Left colon (tissue), 2 donors: ENCODE measurements at regions not wholly inside any gene's neighbourhood (a gene's known extent, or its start where the extent isn't known, plus 50 kb on each side); places are given as distances from the start of the nearest gene placed in this dataset.

ENCODE experiments used
- ATAC-seq: fragments of 200-7000 bp; cut with Tn5 transposase; one replicate; pipeline ENCODE4 v1.9.1; 2020; ENCODE audit warnings: mild to moderate bottlenecking, moderate library complexity
- DNase-seq, 2 donors: peaks; one replicate each; pipeline ENCODE4 v3.0.0-alpha.2; 2020
- intact Hi-C, 2 donors: fragments of 100-400 bp; cut with DNase I in 1 of 2; cut with micrococcal nuclease in 1 of 2; formaldehyde crosslinking; loops; one replicate each; pipeline versions ENCODE4 v1.11.2 to v1.14.0; 2022; cut with DNase I, micrococcal nuclease
- donor health status: DM: no; HTN: no; CAD: no.
- donor health status: DM: yes; HTN: yes; CAD: no.

GRCh38 chr22:48233586-48233985, 1471.1 kb downstream of the TBC1D22A start:
- DNase-seq (no peak), ATAC-seq (no peak)
- intact Hi-C loops = no loop called here

DNA sequence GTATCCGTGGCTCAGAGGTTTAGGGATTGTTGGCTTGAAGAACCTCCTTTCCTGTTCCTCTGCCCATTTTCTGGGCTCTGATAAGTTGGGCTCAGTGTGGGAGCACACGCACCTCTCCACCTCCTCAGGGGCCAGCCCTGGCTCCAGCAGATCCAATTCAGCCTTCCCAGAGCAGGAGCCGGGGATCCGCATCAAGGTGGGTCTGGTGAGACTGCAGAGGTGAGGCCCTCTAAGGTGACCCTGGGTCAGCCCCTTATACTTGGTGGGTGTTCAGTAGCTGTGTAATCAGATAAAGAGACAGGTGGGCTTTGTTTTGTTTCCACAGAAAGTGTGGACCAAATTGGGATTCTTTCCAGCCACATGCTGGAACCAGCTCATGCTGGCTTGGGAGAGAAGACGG, 1466.0 kb downstream of the TBC1D22A start:
- ATAC-seq = no peak
- DNase-seq = no peak
- intact Hi-C loops = no loop called here

DNA sequence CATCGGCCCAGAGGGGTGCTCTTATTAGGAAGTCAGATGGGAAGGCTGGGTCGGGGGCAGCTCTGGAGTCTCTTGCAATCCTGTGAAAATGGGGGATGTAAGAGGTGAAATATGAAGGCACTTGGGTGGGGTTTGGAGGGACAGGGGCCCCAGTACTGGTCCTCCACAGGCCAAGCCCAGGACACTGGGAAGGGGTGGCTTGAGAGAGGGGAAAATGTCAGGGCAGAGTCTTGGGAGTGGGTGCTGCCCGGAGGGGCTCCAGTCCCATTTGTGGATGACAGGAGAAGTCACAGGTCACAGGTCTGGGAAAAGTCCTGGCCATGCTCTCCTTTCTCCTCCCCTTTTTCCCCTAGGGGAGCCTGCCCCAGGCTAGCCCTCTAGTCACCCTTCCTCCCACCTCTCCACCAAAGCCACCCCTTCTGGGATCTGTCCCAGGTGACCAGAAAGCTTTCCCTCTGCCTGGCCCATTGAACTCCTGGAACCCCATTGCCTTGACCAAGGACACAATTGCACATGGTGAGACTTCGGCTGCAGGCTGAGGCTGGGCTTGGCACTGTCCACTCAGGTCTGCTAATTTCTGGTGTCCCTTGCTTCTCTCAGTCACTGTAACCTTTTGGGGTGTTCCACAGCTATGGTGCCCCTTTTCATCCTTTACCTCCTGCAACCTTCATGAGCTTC, 1465.0 kb downstream of the TBC1D22A start:
- intact Hi-C loops = no loop called here
- no peak for ATAC-seq
- no peak for DNase-seq

DNA sequence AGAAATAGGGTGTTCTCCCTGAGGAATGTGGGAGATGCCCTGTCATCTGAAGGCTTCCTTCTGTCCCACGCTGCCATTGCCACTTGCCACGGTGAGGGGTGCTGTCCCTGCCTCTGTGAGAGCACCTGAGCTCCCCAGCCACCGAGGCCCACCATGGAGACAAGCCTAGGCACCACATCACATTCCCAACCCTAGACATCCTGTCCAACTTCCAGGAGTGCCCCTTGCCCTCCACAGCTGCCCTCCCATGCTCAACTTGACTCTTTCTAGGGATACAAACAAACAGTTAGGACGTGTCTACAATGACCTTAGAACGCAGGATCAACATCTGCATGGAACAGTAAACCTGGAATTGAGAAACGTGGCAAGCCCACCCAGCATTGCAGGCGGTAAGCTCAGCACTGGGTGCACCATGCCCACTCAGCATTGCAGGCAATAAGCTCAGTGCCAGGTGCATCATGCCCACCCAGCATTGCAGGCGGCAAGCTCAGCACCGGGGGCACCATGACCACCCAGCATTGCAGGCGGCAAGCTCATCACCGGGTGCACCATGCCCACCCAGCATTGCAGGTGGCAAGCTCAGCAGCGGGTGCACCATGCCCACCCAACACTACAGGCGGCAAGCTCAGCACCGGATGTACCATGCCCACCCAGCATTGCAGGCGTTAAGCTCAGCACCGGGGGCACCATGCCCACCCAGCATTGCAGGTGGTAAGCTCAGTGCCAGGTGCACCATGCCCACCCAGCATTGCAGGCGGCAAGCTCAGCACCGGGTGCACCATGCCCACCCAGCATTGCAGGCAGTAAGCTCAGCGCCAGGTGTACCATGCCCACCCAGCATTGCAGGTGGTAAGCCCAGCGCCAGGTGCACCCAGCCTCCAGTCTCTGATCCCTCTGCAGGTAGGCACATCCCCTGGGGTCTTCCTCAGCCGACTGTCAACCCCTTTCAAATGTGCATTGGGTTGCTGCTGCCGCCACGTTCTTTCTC, 1463.9 kb downstream of the TBC1D22A start:
- no peak for ATAC-seq
- intact Hi-C loops = no loop called here
- DNase-seq = no peak

DNA sequence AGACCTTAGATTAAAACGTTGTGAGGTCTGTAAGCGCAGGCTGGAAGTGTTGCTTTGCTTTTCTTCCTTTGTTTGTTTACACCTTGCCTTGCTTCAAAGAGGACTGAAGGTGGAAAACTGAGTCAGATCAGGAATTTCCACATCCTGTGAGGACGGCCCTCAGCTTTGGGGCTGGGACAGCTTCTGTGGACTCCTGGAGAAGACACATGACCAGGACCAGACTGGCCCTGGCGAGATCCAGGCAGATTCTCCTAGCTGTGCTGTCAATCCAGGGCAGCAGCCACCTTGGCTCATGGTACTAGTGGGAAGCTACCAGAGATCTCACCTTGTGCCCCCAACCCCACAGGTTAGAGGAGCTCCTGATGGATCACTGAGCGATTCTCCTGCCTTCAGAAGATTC, 1461.9 kb downstream of the TBC1D22A start:
- no peak for DNase-seq
- intact Hi-C loops = no loop called here
- ATAC-seq = no peak

DNA sequence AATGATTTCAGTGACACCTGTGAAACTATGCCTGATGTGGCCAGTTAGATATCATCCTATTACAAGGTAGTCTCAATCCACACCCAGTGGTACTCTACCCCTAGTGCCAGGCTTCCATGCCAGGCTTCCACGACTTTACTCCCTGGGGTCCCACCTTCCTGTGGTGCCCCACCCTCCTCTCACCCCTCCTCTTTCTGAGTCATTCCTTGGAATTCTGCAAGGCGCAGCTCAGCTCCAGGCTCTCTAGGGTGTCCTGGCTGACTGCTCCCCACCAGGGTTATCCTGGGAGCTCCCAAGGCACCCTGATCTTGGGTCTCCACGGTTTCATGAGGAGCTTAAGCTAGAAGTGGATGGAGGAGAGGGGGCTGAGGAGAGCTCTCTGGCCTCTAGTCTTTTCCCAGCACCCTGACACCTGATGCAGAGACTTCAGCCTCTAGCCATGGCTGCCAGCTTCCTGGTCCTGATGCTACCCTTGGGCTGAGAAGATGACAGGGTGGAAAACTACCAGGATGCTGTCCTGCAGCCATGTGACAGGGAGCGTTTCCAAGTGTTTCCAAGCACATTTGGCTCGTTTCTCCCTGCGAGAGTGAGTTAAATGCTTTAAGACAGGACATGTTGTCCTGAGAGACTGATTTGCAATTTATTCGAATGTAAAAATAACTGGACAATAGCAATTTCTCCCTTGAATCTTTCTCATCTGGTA, 1461.2 kb downstream of the TBC1D22A start:
- intact Hi-C loops = no loop called here
- DNase-seq (no peak), ATAC-seq (no peak)

DNA sequence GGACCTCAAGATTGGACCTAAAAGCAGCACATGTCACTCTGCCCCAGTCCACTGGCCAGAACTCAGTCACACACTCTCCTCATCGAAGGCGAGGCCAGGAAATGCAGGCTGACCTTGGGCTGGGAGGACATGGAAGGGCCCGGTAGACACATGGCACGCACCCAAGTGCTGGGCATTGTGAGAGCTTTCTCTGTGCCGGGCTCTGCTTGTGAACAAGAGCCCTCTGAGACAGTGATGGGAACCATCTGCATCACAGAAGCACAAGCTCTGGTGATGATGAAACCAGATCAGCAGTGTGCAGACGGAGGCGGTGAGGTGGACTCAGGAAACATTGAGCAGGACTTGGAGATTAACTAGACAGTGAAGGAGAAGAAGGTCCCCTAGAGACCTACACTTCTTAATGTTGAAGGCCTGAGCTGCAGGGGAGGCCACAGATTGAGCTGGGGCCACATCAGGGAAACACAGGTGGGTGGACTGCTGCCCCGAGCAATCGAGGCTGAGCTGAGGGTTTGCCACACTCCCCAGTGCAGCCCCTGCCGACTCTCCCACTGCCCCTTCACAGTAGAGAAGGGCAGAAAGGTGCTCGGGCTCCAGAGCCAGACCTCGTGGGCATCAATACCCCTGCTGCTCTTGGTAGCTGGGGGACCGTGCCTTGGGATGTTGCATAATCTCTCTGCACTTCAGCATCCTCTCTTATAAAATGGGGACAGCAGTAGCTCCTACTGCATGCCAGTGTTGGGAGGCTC, 1460.5 kb downstream of the TBC1D22A start:
- intact Hi-C loops = no loop called here
- ATAC-seq (no peak), DNase-seq (no peak)

- DNase-seq (no peak), ATAC-seq (no peak)
- intact Hi-C loops = no loop called here
Measured at GRCh38 chr22:48218889-48219420, 1456.5 kb downstream of the TBC1D22A start.

DNA sequence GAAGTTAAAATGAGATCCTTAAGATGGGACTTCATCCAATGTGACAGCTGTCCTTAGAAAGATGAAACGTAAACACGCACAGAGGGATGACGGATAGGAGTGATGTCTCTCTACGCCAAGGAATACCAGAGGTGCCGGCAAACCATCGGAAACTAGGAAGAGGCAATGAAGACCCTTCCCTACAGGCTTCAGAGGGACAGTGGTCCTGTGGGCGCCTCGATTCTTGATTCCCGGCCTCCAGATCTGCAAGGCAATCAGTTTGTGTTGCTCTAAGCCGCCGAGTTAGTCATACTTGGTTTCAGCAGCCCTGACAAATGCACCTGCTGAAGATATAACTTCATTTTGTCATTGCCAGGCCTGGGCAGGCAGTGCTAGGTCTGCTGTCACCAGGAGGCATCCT, 1455.1 kb downstream of the TBC1D22A start:
- intact Hi-C loops = no loop called here
- ATAC-seq (no peak), DNase-seq (no peak)

DNA sequence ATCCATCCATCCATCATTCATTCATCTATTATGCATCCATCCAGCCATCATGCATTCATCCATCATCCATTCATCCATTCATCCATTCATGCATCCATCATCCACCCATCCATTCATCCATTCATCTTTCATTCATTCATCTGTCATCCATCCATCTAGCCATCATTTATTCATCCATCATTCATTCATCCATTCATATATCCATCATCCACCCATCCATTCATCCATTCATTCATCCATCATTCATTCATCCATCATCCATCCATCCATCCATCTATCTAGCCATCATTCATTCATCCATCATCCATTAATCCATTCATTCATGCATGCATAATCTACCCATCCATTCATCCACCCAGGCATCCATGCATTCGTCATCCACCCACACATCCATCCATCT, 1450.3 kb downstream of the TBC1D22A start:
- intact Hi-C loops = no loop called here
- ATAC-seq (no peak), DNase-seq (no peak)

DNA sequence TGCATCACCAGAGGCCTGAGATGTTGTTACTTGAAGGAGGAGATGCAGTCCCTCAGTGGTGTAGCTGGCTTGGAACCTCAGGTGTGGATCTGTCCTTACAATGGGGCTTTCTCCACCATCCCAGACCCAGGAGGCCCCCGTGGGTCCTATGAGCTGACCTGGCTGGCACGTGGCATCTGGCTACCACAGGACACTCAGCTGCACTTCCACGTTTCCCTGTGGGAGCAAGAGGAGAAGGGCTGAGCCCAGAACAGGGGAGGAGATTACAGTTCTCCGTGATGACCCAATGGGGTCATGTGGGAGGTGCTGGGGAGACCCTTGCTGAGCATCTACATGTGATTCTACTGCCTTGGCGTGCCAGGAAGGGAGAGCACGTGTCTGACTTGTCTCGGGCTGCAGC, 1448.4 kb downstream of the TBC1D22A start:
- DNase-seq (no peak), ATAC-seq (no peak)
- intact Hi-C loops = no loop called here

- no peak for ATAC-seq
- intact Hi-C loops = no loop called here
- DNase-seq = no peak
Measured at GRCh38 chr22:48210198-48210580, 1447.7 kb downstream of the TBC1D22A start.

- DNase-seq (no peak), ATAC-seq (no peak)
- intact Hi-C loops = no loop called here
Measured at GRCh38 chr22:48209473-48210197, 1447.2 kb downstream of the TBC1D22A start.

- DNase-seq (no peak), ATAC-seq (no peak)
- intact Hi-C loops = no loop called here
Measured at GRCh38 chr22:48208894-48209293, 1446.4 kb downstream of the TBC1D22A start.

- intact Hi-C loops = no loop called here
- no peak for DNase-seq
- ATAC-seq = no peak
Measured at GRCh38 chr22:48207919-48208535, 1445.6 kb downstream of the TBC1D22A start.

- intact Hi-C loops = no loop called here
- no peak for ATAC-seq
- DNase-seq = no peak
Measured at GRCh38 chr22:48205790-48206189, 1443.3 kb downstream of the TBC1D22A start.

DNA sequence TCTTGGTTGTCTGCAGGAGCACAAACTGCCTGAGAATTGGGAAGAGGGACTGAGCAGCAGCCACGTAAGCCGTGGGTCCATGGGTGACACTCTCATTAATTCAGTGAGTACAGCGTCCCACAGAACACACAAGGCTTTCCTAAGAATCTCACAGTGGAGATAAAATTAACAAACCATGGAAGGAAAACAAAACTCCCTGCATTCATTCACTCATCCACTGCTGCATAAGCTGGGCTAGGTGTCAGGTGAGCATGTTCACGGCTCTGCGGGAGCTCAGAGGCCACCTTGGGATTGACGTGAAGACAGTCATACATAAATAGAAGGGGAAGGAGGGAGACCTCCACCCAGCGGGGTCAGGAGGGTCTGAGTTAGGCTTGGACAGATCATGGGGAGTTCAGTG, 1442.7 kb downstream of the TBC1D22A start:
- ATAC-seq (no peak), DNase-seq (no peak)
- intact Hi-C loops = no loop called here

DNA sequence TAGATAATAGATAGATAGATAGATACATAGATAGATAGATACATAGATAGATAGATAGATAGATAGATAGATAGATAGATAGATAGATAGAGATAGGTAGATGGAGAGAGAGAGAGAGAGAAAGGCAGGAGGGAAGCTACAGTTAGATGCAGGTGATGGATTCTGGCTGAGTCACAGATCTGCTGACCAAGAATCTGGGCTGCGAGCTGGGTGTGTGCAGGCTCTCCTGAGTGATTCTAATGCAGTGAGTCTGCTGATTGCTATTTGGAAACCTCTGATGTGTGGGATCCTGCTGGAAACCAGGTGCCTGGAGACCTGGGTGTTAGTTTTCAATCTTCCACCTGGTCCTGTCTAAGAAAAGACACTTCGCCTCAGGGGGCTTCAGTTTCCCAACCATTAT, 1441.8 kb downstream of the TBC1D22A start:
- DNase-seq (no peak), ATAC-seq (no peak)
- intact Hi-C loops = no loop called here
